ENCODE measurements at regions not wholly inside any gene's neighbourhood (a gene's known extent, or its start where the extent isn't known, plus 50 kb on each side); places are given as distances from the start of the nearest gene placed in this dataset.
A peak's percentile ranks its signal among the peaks of the same experiment; 100 is the strongest.
"Not testable (repeated sequence)": the region's sequence is repeated elsewhere in the genome, so short reads cannot be mapped to it uniquely, and the experiment has no call there.

GRCh38 chr17:63039342-63039741 is 73.3 kb downstream of the TANC2 start:
- no peaks in the 10 kb centered on the region for H3K36me3 ChIP-seq (ENCODE audit: control insufficient read depth in 2 of 2, insufficient read depth in 2 of 2, low read length in 2 of 2)
- H3K27ac ChIP-seq (ENCODE audit: low read length) = no peak overlapping the region
- H3K4me1 ChIP-seq (ENCODE audit: control insufficient read depth, insufficient read depth, low read length) = no peaks in the 10 kb centered on the region
- peak overlapping the region in 1 of 2 donors; percentile 24 for H3K4me3 ChIP-seq (ENCODE audit: low read length in 2 of 2)
- no peak overlapping the region for H3K9ac ChIP-seq (ENCODE audit: low read length in 2 of 2)
- H3K9me3 ChIP-seq (ENCODE audit: control insufficient read depth in 2 of 2, low read length in 2 of 2) = no peaks in the 10 kb centered on the region
- no peaks in the 10 kb centered on the region for H3K27me3 ChIP-seq (ENCODE audit: control insufficient read depth in 1 of 2, insufficient read depth in 2 of 2, low read length in 2 of 2)

GRCh38 chr17:63039899-63040602 is 74.0 kb downstream of the TANC2 start:
- no peaks in the 10 kb centered on the region for H3K27me3 ChIP-seq (ENCODE audit: control insufficient read depth in 1 of 2, insufficient read depth in 2 of 2, low read length in 2 of 2)
- no peak overlapping the region for H3K27ac ChIP-seq (ENCODE audit: low read length)
- H3K9me3 ChIP-seq (ENCODE audit: control insufficient read depth in 2 of 2, low read length in 2 of 2) = no peaks in the 10 kb centered on the region
- H3K4me3 ChIP-seq (ENCODE audit: low read length in 2 of 2) = peak overlapping the region in 1 of 2 donors; percentile 52
- H3K9ac ChIP-seq (ENCODE audit: low read length in 2 of 2) = no peak overlapping the region
- no peaks in the 10 kb centered on the region for H3K36me3 ChIP-seq (ENCODE audit: control insufficient read depth in 2 of 2, insufficient read depth in 2 of 2, low read length in 2 of 2)
- H3K4me1 ChIP-seq (ENCODE audit: control insufficient read depth, insufficient read depth, low read length) = no peaks in the 10 kb centered on the region

GRCh38 chr17:63040816-63041215 is 74.8 kb downstream of the TANC2 start:
- Histone ChIP-seq H3K4me3 (ENCODE audit: low read length in 2 of 2) (no peak overlapping the region), H3K9ac (ENCODE audit: low read length in 2 of 2) (no peak overlapping the region), H3K36me3 (ENCODE audit: control insufficient read depth in 2 of 2, insufficient read depth in 2 of 2, low read length in 2 of 2) (no peaks in the 10 kb centered on the region), H3K27ac (ENCODE audit: low read length) (no peak overlapping the region), H3K4me1 (ENCODE audit: control insufficient read depth, insufficient read depth, low read length) (no peaks in the 10 kb centered on the region), H3K9me3 (ENCODE audit: control insufficient read depth in 2 of 2, low read length in 2 of 2) (no peaks in the 10 kb centered on the region), H3K27me3 (ENCODE audit: control insufficient read depth in 1 of 2, insufficient read depth in 2 of 2, low read length in 2 of 2) (no peaks in the 10 kb centered on the region)

- Histone ChIP-seq H3K9ac (ENCODE audit: low read length in 2 of 2) (no peak overlapping the region), H3K4me3 (ENCODE audit: low read length in 2 of 2) (no peak overlapping the region), H3K4me1 (ENCODE audit: control insufficient read depth, insufficient read depth, low read length) (no peaks in the 10 kb centered on the region), H3K27me3 (ENCODE audit: control insufficient read depth in 1 of 2, insufficient read depth in 2 of 2, low read length in 2 of 2) (no peaks in the 10 kb centered on the region), H3K27ac (ENCODE audit: low read length) (no peak overlapping the region), H3K9me3 (ENCODE audit: control insufficient read depth in 2 of 2, low read length in 2 of 2) (no peaks in the 10 kb centered on the region), H3K36me3 (ENCODE audit: control insufficient read depth in 2 of 2, insufficient read depth in 2 of 2, low read length in 2 of 2) (no peaks in the 10 kb centered on the region)
These were observed 75.2 kb downstream of the TANC2 start for GRCh38 chr17:63041251-63041650.

- Histone ChIP-seq H3K27ac (ENCODE audit: low read length) (no peak overlapping the region), H3K36me3 (ENCODE audit: control insufficient read depth in 2 of 2, insufficient read depth in 2 of 2, low read length in 2 of 2) (no peaks in the 10 kb centered on the region), H3K27me3 (ENCODE audit: control insufficient read depth in 1 of 2, insufficient read depth in 2 of 2, low read length in 2 of 2) (no peaks in the 10 kb centered on the region), H3K4me3 (ENCODE audit: low read length in 2 of 2) (no peak overlapping the region), H3K9me3 (ENCODE audit: control insufficient read depth in 2 of 2, low read length in 2 of 2) (no peaks in the 10 kb centered on the region), H3K4me1 (ENCODE audit: control insufficient read depth, insufficient read depth, low read length) (no peaks in the 10 kb centered on the region), H3K9ac (ENCODE audit: low read length in 2 of 2) (no peak overlapping the region)
These were observed 75.7 kb downstream of the TANC2 start for GRCh38 chr17:63041722-63042121.

- no peaks in the 10 kb centered on the region for H3K36me3 ChIP-seq (ENCODE audit: control insufficient read depth in 2 of 2, insufficient read depth in 2 of 2, low read length in 2 of 2)
- no peak overlapping the region for H3K9ac ChIP-seq (ENCODE audit: low read length in 2 of 2)
- H3K27me3 ChIP-seq (ENCODE audit: control insufficient read depth in 1 of 2, insufficient read depth in 2 of 2, low read length in 2 of 2) = no peaks in the 10 kb centered on the region
- no peak overlapping the region for H3K27ac ChIP-seq (ENCODE audit: low read length)
- H3K9me3 ChIP-seq (ENCODE audit: control insufficient read depth in 2 of 2, low read length in 2 of 2) = no peaks in the 10 kb centered on the region
- no peaks in the 10 kb centered on the region for H3K4me1 ChIP-seq (ENCODE audit: control insufficient read depth, insufficient read depth, low read length)
- no peak overlapping the region for H3K4me3 ChIP-seq (ENCODE audit: low read length in 2 of 2)
These were observed 76.3 kb downstream of the TANC2 start for GRCh38 chr17:63042256-63042812.

GRCh38 chr17:63057560-63057959 is 91.5 kb downstream of the TANC2 start:
- not testable (repeated sequence) for H3K36me3 ChIP-seq (ENCODE audit: control insufficient read depth in 2 of 2, insufficient read depth in 2 of 2, low read length in 2 of 2); H3K27ac ChIP-seq (ENCODE audit: low read length); H3K9me3 ChIP-seq (ENCODE audit: control insufficient read depth in 2 of 2, low read length in 2 of 2); H3K4me3 ChIP-seq (ENCODE audit: low read length in 2 of 2); H3K9ac ChIP-seq (ENCODE audit: low read length in 2 of 2); H3K27me3 ChIP-seq (ENCODE audit: control insufficient read depth in 1 of 2, insufficient read depth in 2 of 2, low read length in 2 of 2); H3K4me1 ChIP-seq (ENCODE audit: control insufficient read depth, insufficient read depth, low read length)

GRCh38 chr17:63066158-63066813 is 100.3 kb downstream of the TANC2 start:
- Histone ChIP-seq H3K27me3 (ENCODE audit: control insufficient read depth in 1 of 2, insufficient read depth in 2 of 2, low read length in 2 of 2) (no peaks in the 10 kb centered on the region), H3K4me1 (ENCODE audit: control insufficient read depth, insufficient read depth, low read length) (no peaks in the 10 kb centered on the region), H3K36me3 (ENCODE audit: control insufficient read depth in 2 of 2, insufficient read depth in 2 of 2, low read length in 2 of 2) (no peaks in the 10 kb centered on the region), H3K4me3 (ENCODE audit: low read length in 2 of 2) (no peak overlapping the region), H3K27ac (ENCODE audit: low read length) (no peak overlapping the region), H3K9me3 (ENCODE audit: control insufficient read depth in 2 of 2, low read length in 2 of 2) (no peaks in the 10 kb centered on the region), H3K9ac (ENCODE audit: low read length in 2 of 2) (no peak overlapping the region)

- no peak overlapping the region for H3K27ac ChIP-seq (ENCODE audit: low read length)
- no peak overlapping the region for H3K9ac ChIP-seq (ENCODE audit: low read length in 2 of 2)
- no peaks in the 10 kb centered on the region for H3K4me1 ChIP-seq (ENCODE audit: control insufficient read depth, insufficient read depth, low read length)
- no peak overlapping the region for H3K4me3 ChIP-seq (ENCODE audit: low read length in 2 of 2)
- no peaks in the 10 kb centered on the region for H3K27me3 ChIP-seq (ENCODE audit: control insufficient read depth in 1 of 2, insufficient read depth in 2 of 2, low read length in 2 of 2)
- no peaks in the 10 kb centered on the region for H3K36me3 ChIP-seq (ENCODE audit: control insufficient read depth in 2 of 2, insufficient read depth in 2 of 2, low read length in 2 of 2)
- no peaks in the 10 kb centered on the region for H3K9me3 ChIP-seq (ENCODE audit: control insufficient read depth in 2 of 2, low read length in 2 of 2)
These were observed 103.2 kb downstream of the TANC2 start for GRCh38 chr17:63069245-63069644.

GRCh38 chr17:63070031-63070430 is 104.0 kb downstream of the TANC2 start:
- H3K9me3 ChIP-seq (ENCODE audit: control insufficient read depth in 2 of 2, low read length in 2 of 2) = no peaks in the 10 kb centered on the region
- H3K36me3 ChIP-seq (ENCODE audit: control insufficient read depth in 2 of 2, insufficient read depth in 2 of 2, low read length in 2 of 2) = no peaks in the 10 kb centered on the region
- H3K27ac ChIP-seq (ENCODE audit: low read length) = no peak overlapping the region
- H3K27me3 ChIP-seq (ENCODE audit: control insufficient read depth in 1 of 2, insufficient read depth in 2 of 2, low read length in 2 of 2) = no peaks in the 10 kb centered on the region
- H3K4me1 ChIP-seq (ENCODE audit: control insufficient read depth, insufficient read depth, low read length) = no peaks in the 10 kb centered on the region
- no peak overlapping the region for H3K9ac ChIP-seq (ENCODE audit: low read length in 2 of 2)
- H3K4me3 ChIP-seq (ENCODE audit: low read length in 2 of 2) = no peak overlapping the region

GRCh38 chr17:63071797-63072196 is 105.8 kb downstream of the TANC2 start:
- Histone ChIP-seq H3K4me3 (ENCODE audit: low read length in 2 of 2) (no peak overlapping the region), H3K36me3 (ENCODE audit: control insufficient read depth in 2 of 2, insufficient read depth in 2 of 2, low read length in 2 of 2) (no peaks in the 10 kb centered on the region), H3K4me1 (ENCODE audit: control insufficient read depth, insufficient read depth, low read length) (no peaks in the 10 kb centered on the region), H3K27ac (ENCODE audit: low read length) (no peak overlapping the region), H3K9me3 (ENCODE audit: control insufficient read depth in 2 of 2, low read length in 2 of 2) (no peaks in the 10 kb centered on the region), H3K9ac (ENCODE audit: low read length in 2 of 2) (no peak overlapping the region), H3K27me3 (ENCODE audit: control insufficient read depth in 1 of 2, insufficient read depth in 2 of 2, low read length in 2 of 2) (no peaks in the 10 kb centered on the region)
